AG10803 (cell line): ENCODE measurements at regions not wholly inside any gene's neighbourhood (a gene's known extent, or its start where the extent isn't known, plus 50 kb on each side); places are given as distances from the start of the nearest gene placed in this dataset.

Source experiments
- DNase-seq: peaks from one replicate; pipeline ENCODE4 v3.0.0; 2010; ENCODE audit warnings: low read depth
- H3K4me3 ChIP-seq: 2 replicates; pipeline ENCODE4 v1.5.1; 2011; ENCODE audit warnings: mild to moderate bottlenecking, low read length, control low read depth
- TF ChIP-seq, protein P1 (sequence below): conservative IDR thresholded peaks from 2 replicates; pipeline ENCODE4 v1.5.1; 2011; ENCODE audit warnings: mild to moderate bottlenecking, low read length, control low read depth, inconsistent platforms

DNA sequence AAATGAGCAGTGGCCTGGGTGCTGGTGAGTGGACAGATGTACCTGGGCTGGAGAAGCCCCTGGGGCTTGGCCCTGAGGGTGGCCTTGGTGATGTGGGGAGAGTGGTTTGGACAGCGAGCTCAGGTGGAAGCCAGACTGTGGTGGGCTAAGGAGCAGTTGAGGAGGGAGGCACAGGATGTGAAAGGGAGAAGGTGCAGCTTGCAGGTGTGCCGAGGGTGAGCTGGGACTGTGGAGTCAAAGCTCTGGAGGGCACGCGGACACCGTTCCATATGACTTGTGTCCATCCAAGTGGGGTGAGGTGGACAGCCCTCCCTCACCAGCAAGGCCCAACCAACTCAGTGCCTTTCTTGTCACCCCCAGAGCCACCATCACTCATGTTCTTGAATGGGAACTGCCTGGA lies 170.8 kb upstream of the ZNF267 start:
- TF ChIP-seq, protein P1, sequence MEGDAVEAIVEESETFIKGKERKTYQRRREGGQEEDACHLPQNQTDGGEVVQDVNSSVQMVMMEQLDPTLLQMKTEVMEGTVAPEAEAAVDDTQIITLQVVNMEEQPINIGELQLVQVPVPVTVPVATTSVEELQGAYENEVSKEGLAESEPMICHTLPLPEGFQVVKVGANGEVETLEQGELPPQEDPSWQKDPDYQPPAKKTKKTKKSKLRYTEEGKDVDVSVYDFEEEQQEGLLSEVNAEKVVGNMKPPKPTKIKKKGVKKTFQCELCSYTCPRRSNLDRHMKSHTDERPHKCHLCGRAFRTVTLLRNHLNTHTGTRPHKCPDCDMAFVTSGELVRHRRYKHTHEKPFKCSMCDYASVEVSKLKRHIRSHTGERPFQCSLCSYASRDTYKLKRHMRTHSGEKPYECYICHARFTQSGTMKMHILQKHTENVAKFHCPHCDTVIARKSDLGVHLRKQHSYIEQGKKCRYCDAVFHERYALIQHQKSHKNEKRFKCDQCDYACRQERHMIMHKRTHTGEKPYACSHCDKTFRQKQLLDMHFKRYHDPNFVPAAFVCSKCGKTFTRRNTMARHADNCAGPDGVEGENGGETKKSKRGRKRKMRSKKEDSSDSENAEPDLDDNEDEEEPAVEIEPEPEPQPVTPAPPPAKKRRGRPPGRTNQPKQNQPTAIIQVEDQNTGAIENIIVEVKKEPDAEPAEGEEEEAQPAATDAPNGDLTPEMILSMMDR, result no peak
- H3K4me3 ChIP-seq, result no peak overlapping the region
- no peak for DNase-seq

DNA sequence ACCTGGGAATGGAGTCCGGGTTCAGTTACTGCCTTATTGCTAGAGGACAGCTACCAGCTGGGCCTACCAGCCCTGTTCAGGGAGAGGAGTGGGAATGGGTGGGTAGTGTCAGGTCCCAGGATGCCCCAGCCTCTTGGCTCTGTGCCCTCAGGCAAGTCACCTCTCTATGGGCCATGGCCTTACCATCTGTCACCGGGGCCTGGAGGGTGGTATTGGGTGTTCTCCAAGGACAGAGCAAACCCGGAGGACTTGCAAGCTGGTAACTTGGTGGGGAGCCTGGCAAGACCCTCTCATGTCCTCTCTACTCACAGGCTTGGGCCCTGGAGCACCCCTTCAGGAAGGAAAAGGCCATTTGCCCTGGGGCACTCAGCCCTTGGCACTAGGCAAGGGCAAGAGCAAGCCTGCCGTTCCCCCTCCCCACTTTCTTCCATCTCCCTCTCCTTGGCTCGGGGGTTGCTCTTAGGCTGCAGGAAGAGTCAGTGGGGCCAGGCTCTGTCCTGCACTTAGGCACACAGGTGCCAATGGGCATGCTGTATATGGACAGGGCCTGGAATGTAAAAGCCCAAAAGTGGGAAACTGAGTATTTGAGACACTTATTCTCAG lies 170.0 kb upstream of the ZNF267 start:
- H3K4me3 ChIP-seq, result no peak overlapping the region
- DNase-seq, result no peak
- TF ChIP-seq, protein P1, result no peak

DNA sequence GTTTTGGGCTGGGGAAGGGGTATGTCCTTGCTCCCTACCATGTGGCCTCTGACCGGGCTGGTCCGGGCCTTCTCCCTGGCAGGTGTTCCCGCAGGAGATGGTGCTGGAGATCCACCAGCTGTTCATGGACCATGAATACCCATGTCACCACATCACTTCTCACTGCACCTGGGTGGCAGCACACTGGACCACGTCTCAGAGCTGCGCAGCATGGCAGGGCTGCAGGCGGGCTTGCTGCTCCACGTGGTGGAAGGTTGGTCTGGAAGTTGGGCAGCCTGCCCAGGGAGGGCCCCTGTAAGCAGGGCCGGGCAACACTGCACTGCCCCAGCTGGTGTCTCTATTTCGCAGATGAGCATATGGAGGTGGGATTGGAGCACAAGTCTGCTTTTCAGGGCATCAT lies 169.5 kb upstream of the ZNF267 start:
- H3K4me3 ChIP-seq, result no peak overlapping the region

DNA sequence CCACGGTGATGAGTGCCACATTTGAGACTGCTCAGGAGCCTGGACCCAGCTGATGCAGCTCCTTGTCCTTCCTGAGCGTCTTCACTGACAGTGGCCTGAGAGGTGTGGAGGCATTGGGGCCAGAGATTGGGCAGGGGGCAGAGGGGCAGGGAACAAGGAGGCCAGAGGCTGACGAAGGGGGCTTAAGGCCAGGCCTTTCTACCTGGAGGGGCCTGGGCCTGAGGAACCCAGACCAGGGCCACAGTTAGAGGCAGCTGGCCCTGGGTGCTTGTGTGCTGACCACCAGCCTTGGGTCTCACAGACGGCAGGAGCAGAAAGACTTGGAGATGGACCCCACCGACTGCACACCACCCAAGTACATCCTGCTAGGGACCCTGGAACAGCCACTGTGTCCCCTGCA lies 168.2 kb upstream of the ZNF267 start:
- no peak for DNase-seq
- H3K4me3 ChIP-seq, result no peak overlapping the region
- TF ChIP-seq, protein P1, result no peak

More for the DNA sequence above, 169.5 kb upstream of the ZNF267 start:
- no peak for DNase-seq
- TF ChIP-seq, protein P1, result no peak

DNA sequence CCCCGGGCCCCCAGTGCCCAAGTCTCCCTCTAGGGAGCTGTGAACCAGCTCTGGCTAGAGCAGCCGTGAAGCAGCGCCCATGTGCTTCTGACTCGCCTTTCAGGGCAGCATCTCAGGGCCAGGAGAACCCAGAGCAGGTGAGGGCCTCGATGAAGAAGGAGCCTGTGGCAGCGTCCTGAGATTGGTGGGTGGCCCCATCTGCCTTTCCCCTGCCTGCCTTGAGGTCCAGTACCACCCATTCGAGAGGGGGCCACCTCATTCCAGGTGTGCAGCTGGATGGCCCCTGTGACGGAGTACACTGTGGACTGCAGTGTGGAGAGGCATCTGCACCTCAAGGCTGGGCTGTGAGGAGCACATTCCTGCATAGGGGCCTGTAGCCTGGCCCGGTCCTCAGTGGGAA lies 167.3 kb upstream of the ZNF267 start:
- DNase-seq, result no peak
- no peak overlapping the region for H3K4me3 ChIP-seq
- TF ChIP-seq, protein P1, result no peak

DNA sequence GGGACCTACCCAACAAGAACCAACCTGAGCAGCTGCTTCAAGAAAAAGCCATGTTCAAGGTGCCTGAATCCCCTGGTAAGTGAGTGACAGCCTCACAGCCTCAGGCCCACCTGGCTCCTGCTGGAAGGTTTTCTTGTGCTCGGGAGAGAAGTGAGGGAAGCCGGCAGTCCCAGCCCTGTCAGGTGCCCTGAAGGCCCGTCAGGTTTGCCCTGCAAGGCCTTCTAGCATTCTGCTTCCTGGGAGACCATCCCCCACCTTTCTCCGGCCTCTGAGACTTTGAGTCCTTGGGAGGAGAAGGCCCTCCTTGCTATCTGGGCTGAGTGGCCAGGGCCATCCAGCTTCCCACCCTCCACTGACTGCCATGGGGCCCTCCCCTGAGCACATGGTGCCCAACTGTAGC lies 166.7 kb upstream of the ZNF267 start:
- H3K4me3 ChIP-seq, result no peak overlapping the region
- TF ChIP-seq, protein P1, result no peak

DNA sequence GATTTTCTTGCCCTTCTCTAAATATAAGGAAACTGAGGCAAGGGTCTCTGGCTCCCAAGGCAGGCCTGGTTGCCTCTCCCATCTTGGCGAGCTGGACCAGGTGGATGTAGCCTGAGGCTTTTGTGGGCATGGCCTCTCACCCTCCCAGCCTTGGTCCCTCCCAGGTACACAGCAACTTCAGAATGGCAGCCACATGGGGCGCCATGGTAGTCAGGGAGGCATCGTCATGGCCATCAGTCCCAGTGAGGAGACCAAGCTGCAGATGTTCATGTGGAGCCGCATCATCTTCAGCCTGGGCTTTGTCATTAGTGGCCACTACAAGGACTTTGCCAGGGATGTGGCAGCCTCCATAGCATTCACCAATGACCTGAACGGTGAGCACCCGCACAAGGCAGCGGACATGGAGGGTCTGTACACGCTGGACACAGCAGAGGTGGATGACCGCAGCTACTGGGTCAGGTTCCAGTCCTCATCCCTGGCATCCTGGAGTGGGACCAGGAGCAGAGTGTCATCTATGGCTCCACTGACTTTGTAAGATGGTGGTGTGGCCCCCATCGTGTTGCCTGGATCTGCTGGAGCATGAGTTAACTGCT lies 165.8 kb upstream of the ZNF267 start:
- TF ChIP-seq, protein P1, result no peak
- DNase-seq, result no peak
- no peak overlapping the region for H3K4me3 ChIP-seq

More for the DNA sequence above, 166.7 kb upstream of the ZNF267 start:
- DNase-seq, result no peak
